ENCODE measurements at regions not wholly inside any gene's neighbourhood (a gene's known extent, or its start where the extent isn't known, plus 50 kb on each side); places are given as distances from the start of the nearest gene placed in this dataset.

- no peak for DNase-seq (ENCODE audit: low read depth)
Measured at GRCh38 chr13:110773480-110773879, 60.0 kb downstream of the ING1 start.

- DNase-seq (ENCODE audit: low read depth), result no peak
Measured at GRCh38 chr13:110774051-110774450, 60.6 kb downstream of the ING1 start.

- DNase-seq (ENCODE audit: low read depth), result no peak
Measured at GRCh38 chr13:110774490-110774889, 61.0 kb downstream of the ING1 start.

GRCh38 chr13:110775576-110775975, 62.1 kb downstream of the ING1 start:
- DNase-seq (ENCODE audit: low read depth), result no peak

DNA sequence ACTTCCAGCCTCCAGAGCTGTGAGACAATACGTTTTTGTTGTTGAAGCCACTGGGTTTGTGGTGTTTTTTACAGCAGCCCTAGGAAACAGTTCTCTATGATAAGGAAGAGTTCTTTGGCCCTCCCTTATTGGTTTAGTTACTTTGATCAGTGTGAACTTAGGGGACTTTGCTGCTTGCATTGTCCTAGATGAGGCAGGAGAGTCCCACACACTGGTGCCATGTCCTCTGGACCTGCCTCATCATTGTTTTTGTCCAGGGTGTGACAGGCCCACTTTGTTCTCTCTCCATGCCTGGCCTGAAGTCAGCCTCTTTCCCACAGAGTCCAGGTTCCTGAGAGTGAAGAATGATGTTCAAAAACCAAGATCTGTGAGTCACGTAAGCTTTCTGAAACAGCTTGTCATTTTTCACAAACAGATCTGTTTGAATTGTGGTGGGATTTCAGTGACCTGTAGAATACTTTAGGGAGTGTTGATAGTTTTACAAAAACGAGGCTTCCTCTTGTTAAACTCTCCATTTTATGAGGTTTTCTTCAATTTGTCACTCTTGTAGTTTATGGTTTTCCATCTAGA, 63.8 kb downstream of the ING1 start:
- DNase-seq (ENCODE audit: low read depth), result no peak

DNA sequence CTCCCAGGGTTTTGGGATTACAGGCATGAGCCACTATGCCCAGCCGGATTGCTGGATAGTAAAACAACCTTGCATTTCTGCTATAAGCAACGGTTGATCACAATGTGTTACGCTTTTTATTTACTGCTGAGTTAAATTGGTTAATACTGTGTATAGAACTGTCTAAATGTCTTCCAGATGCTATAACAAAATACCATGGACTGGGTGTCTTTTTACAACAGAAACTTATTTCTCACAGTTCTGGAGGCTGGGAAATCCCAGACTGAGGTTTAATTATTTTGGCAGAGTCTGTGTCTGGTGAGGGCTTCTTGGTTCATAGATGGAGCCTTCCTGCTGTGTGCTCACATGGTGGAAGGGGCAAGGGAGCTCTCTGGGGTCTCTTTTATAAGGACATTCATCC, 65.5 kb downstream of the ING1 start:
- no peak for DNase-seq (ENCODE audit: low read depth)

DNA sequence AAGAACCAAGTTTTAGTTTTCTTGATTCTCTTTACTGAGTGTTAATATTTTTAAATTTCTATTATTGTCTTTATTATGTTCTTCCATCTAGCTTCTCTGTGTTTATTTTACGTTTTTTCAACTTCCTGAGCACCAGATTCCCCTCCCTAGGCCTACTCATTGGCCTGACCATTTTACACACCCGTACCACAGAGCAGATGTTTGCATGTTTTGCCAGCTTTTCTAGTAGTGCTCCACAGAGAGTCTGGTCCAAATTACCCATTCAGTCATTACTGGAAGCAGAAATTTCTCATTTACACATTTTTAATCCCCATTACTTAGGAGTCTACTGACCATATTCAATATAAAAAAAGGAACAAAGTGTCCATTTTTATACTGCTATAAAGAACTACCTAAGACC, 66.9 kb downstream of the ING1 start:
- DNase-seq (ENCODE audit: low read depth), result no peak

DNA sequence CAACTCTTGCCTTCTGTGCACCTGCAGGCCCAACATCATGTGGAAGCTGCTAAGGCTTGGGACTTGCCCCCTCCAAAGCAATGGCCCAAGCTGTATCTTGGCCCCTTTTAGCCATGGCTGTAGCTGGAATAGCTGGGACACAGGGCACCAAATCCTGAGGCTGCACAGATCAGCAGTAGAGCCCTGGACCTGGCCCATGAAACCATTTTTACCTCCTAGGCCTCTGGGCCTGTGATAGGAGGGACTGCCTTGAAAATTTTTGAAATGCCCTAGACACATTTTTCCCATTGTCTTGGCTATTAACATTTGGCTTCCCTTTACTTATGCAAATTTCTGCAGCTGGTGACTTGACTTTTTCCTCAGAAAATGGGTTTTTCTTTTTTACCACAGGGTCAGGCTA, 68.7 kb downstream of the ING1 start:
- DNase-seq (ENCODE audit: low read depth), result no peak

DNA sequence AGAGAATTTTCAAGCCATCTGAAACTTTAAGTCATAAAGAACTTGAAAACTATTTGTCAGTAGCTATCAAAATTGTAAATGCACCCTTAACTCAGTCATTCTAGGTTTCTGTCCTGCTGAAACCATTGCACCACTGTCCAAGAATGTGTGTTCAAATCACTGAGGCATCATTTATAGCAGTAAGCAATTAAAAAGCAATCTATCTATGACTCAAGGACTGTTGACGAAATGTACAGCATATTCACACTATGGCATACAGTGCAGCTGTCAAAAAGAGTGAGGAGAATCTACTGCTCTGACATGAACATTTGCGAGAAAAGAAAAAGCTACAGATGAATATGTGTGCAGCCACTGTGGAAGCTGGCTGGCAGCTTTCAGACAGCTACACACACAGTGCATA, 71.2 kb downstream of the ING1 start:
- DNase-seq (ENCODE audit: low read depth), result no peak

DNA sequence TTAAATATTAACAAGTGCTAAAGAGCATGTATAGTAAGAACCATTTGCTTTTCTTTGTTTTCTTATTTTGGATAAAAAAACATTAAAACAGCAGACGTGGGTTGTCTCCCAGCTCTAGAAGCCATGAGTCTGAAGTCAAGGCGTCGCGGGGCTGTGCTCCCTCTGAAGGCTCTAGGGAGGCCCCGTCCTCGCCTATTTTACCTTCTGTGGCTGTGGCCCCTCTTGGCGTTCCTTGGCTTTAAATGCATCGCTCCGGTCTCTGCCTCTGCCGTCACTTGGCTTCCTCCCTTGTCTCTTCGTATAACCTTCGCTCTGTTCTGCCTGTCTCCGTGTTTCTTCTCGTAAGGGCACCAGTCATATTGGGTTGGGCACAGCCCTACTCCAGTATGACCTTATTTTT, 75.3 kb downstream of the ING1 start:
- no peak for DNase-seq (ENCODE audit: low read depth)

DNA sequence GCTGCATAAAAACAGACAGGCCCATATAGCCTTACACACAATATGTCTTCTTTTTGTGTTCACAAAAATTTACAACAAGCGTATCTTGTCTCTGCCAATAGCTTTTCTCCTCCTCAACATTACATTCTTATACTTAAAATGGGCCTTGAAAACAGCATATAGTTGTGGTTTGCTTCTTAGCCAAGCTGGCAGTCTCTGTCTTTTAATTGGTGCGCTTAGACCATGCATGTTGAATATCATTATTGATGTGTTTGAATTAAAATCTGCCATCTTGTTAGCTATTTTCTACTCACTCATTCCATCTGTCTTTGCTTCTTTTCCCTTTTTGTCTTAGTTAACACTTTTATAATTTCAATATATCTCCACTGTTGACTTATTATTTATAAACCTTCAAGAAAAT, 76.4 kb downstream of the ING1 start:
- no peak for DNase-seq (ENCODE audit: low read depth)

DNA sequence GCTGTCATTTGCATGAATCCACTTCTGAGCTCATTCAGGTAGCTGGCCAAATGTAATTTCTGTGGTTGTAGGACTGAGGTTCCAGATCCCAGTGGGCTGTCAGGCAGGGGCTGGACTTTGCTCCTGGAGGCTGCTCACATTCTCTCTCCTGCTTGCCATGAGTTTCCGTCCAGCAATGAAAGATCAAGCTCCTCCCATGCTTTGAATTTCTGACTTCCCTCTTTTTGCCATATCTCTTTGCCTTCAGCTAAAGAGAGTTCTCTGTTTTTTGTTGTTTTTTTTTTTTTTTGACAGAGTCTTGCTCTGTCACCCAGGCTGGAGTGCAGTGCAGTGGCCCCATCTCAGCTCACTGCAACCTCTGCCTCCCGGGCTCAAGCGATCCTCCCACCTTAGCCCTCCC, 76.9 kb downstream of the ING1 start:
- DNase-seq (ENCODE audit: low read depth), result no peak

DNA sequence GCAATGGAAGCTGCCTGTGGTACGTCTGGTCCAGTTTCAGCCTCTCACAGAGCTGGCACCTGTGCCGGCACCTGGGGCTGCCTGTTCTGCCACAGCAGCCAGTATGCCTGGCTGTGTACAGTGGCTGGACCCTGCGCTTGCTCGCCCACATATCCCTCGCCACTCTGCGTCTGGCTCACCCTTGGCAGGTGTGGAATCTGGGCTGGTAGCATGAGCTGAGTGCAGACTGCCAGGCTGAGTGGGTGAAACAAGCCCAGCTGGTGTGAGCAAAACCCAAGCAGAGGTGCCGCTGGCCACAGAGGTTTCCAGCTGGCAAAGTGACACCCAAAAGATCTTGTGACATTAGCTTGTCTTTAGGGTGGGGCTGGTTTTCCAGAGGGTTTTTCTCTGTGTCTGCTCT, 80.7 kb downstream of the ING1 start:
- DNase-seq (ENCODE audit: low read depth), result no peak

- no peak for DNase-seq (ENCODE audit: low read depth)
Measured at GRCh38 chr13:110797230-110797877, 83.9 kb downstream of the ING1 start.

DNA sequence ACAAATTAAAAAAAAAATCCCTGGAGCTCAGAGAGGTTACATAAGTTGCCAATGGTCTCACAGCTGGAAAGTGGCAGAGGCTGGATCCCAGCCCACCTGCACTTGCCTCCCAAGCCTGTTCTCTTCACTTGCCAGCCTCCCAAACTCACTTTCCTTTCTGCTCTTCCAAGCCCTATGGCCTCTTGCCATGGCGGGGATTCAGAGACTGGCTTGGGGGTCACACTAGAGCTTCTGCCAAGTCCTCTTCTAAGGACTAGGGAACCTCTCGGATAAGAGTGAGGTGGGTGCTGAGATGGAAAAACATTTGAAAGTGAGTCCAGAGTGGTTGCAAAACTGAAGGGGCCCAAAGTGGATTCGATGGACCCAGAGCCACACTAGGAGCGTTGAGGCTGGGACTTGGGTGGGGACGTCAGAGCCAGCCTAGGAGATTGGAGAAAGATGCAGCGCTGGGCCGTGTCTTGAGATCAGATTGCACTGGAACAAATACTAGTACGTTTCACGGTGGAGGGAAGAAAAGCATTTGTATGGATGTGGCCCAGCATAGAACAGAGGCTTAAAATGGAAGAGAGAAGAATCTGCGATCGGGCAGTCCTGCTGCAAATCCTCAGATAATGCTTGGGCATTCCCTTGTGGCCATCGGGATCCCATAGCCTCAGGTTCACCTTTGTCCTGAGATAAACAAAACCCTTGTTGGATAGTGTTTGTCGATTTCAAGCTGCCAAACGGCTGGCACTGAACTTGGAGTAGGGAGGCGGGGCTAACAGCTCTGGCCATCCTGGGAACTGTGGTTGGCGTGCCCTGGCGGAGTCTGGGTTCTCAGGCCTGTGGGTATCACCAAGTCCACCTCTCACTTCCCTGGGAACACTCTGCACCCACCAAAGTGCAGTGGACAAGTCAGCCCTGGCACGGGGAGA, 84.8 kb downstream of the ING1 start:
- DNase-seq (ENCODE audit: low read depth), result no peak

DNA sequence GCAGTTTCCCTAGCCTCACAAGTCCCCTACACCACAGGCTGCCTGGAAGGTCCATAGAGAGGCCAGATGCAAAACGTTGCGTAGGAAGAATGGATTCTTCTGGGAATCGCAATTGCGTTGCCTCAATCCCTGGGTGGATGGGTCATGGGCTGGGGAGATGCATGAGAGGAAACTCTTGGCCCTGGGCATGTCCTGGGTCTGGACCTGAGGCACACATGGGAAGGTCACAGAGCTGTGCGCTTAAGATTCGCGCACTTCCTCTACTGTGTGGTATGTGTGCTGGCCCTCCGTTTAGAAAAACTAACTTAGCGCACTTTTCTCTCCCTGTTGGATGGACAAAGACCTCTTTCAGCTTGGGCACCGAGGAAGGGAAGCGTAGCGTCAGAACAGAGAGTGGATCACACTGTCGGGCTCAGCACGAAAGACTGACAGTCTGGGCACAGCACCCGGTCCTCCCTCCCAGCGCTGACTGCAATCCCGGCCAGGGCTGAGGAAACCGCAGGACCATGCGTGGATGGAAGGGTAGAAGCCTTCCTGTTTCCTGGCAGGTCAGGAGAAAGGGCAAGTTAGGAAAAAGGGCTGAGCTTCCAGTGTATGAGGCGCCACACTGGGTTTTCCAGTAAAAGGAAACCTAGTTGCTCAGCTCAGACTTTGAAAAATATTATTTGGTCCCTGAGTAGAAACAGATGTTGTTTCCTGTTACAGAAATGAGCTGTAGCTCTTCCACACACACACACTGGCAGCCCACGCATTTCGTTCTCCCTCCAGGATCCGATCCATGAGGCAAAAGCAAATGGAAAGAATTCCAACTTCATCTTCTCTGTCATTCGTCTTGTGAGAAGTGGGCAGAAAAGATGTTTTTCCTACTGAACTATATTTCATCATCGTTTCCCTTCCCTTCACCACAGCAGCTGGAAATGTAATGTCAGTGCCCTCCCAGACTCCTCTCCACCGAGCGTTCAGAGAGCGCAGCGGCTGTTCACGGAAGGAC, 86.0 kb downstream of the ING1 start:
- DNase-seq (ENCODE audit: low read depth), result no peak

DNA sequence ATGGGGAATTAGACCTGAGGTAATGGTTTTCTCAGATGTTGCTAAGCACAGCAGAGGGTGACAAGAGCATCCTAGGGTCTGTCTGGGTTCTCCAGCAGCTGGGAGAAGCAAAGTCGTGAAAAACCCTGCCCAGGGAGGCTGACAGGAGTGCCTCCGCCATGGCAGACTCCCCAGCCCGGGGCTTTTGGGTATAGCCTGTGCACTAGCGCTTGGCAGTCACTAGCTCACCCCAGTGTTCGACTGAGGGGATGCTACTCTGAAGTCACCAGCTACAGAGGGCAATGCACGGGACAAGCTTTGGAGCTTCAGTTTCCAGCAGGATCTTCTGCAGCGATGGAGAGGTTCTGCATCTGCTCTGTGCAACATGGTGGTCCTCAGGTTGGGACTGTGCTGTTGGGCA, 87.5 kb downstream of the ING1 start:
- DNase-seq (ENCODE audit: low read depth), result no peak

- no peak for DNase-seq (ENCODE audit: low read depth)
Measured at GRCh38 chr13:110802260-110802659, 88.8 kb downstream of the ING1 start.

GRCh38 chr13:110806636-110807035, 93.1 kb downstream of the ING1 start:
- DNase-seq (ENCODE audit: low read depth), result no peak

GRCh38 chr13:110807546-110807945, 94.0 kb downstream of the ING1 start:
- DNase-seq (ENCODE audit: low read depth), result no peak

GRCh38 chr13:110808138-110808537, 94.6 kb downstream of the ING1 start:
- DNase-seq (ENCODE audit: low read depth), result no peak

GRCh38 chr13:110809871-110810486, 96.5 kb downstream of the ING1 start:
- no peak for DNase-seq (ENCODE audit: low read depth)
